Ishikawa (cell line): ENCODE measurements at regions not wholly inside any gene's neighbourhood (a gene's known extent, or its start where the extent isn't known, plus 50 kb on each side); places are given as distances from the start of the nearest gene placed in this dataset.

ENCODE experiments used
- CEBPB ChIP-seq: IDR thresholded peaks from 2 replicates; pipeline ENCODE4 v1.6.1; 2012
- CREB1 ChIP-seq: IDR thresholded peaks from 2 replicates; pipeline ENCODE4 v1.6.1; 2012; ENCODE audit warnings: low read depth
- EGR1 ChIP-seq: IDR thresholded peaks from 2 replicates; pipeline ENCODE4 v1.6.1; 2012
- EP300 ChIP-seq: IDR thresholded peaks from 2 replicates; pipeline ENCODE4 v1.6.1; 2012; ENCODE audit warnings: borderline replicate concordance
- FOXM1 ChIP-seq: IDR thresholded peaks from 2 replicates; pipeline ENCODE4 v1.6.1; 2012; ENCODE audit warnings: low read depth, borderline replicate concordance
- RAD21 ChIP-seq: IDR thresholded peaks from 2 replicates; pipeline ENCODE4 v1.6.1; 2012; ENCODE audit warnings: low read depth
- TCF12 ChIP-seq: IDR thresholded peaks from 2 replicates; pipeline ENCODE4 v1.6.1; 2012; ENCODE audit warnings: low read depth
- TEAD4 ChIP-seq: IDR thresholded peaks from 2 replicates; pipeline ENCODE4 v1.6.1; 2012
- YY1 ChIP-seq: IDR thresholded peaks from 2 replicates; pipeline ENCODE4 v1.6.1; 2012; ENCODE audit warnings: low read depth
- ZBTB7A ChIP-seq: IDR thresholded peaks from 2 replicates; pipeline ENCODE4 v1.6.1; 2012; ENCODE audit warnings: low read depth
- TF ChIP-seq, protein P1 (sequence below): IDR thresholded peaks from 2 replicates; pipeline ENCODE4 v1.6.1; 2012; ENCODE audit warnings: low read depth, mild to moderate bottlenecking
- TF ChIP-seq, protein P2 (sequence below): IDR thresholded peaks from 2 replicates; pipeline ENCODE4 v1.6.1; 2012
- TF ChIP-seq, protein P3 (sequence below): IDR thresholded peaks from 2 replicates; pipeline ENCODE4 v1.6.1; 2012

DNA sequence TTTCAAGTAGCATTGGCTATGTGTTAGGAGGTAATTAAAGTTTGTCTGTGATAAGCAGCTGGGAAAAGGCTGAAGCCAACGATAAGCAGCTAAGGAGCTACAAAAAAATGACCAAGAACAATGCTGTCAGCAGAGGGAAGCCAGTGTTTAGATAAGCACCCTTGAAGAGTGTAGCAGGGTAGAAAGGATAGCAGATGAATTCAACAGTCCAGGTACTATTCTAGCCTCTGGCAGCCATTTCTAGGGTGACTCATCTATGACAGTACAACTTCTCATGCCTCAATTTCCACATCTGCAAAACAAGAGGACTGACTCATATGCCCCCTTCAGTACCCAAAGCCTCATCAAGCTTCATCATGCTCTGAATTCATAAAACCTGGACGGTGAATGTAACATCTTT is 617.6 kb upstream of the UBE2E2 start:
- TF ChIP-seq TCF12 = no peak
- TF ChIP-seq YY1 = no peak
- TF ChIP-seq, protein P1, sequence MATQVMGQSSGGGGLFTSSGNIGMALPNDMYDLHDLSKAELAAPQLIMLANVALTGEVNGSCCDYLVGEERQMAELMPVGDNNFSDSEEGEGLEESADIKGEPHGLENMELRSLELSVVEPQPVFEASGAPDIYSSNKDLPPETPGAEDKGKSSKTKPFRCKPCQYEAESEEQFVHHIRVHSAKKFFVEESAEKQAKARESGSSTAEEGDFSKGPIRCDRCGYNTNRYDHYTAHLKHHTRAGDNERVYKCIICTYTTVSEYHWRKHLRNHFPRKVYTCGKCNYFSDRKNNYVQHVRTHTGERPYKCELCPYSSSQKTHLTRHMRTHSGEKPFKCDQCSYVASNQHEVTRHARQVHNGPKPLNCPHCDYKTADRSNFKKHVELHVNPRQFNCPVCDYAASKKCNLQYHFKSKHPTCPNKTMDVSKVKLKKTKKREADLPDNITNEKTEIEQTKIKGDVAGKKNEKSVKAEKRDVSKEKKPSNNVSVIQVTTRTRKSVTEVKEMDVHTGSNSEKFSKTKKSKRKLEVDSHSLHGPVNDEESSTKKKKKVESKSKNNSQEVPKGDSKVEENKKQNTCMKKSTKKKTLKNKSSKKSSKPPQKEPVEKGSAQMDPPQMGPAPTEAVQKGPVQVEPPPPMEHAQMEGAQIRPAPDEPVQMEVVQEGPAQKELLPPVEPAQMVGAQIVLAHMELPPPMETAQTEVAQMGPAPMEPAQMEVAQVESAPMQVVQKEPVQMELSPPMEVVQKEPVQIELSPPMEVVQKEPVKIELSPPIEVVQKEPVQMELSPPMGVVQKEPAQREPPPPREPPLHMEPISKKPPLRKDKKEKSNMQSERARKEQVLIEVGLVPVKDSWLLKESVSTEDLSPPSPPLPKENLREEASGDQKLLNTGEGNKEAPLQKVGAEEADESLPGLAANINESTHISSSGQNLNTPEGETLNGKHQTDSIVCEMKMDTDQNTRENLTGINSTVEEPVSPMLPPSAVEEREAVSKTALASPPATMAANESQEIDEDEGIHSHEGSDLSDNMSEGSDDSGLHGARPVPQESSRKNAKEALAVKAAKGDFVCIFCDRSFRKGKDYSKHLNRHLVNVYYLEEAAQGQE = no peak
- no peak for TF ChIP-seq FOXM1
- no peak for TF ChIP-seq CEBPB
- no peak for TF ChIP-seq EP300
- no peak for TF ChIP-seq RAD21
- no peak for TF ChIP-seq ZBTB7A
- no peak for TF ChIP-seq CREB1
- no peak for TF ChIP-seq TEAD4
- TF ChIP-seq, protein P2, sequence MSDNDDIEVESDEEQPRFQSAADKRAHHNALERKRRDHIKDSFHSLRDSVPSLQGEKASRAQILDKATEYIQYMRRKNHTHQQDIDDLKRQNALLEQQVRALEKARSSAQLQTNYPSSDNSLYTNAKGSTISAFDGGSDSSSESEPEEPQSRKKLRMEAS = no peak
- no peak for TF ChIP-seq EGR1
- TF ChIP-seq, protein P3, sequence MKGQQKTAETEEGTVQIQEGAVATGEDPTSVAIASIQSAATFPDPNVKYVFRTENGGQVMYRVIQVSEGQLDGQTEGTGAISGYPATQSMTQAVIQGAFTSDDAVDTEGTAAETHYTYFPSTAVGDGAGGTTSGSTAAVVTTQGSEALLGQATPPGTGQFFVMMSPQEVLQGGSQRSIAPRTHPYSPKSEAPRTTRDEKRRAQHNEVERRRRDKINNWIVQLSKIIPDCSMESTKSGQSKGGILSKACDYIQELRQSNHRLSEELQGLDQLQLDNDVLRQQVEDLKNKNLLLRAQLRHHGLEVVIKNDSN = no peak
